GM21825 (cell line): ENCODE measurements at regions not wholly inside any gene's neighbourhood (a gene's known extent, or its start where the extent isn't known, plus 50 kb on each side); places are given as distances from the start of the nearest gene placed in this dataset.
"Not testable (repeated sequence)": the region's sequence is repeated elsewhere in the genome, so short reads cannot be mapped to it uniquely, and the experiment has no call there.

Source experiments
- ATAC-seq: cut with Tn5 transposase; IDR thresholded peaks from one replicate; pipeline ENCODE4 v1.9.1; 2021; ENCODE audit warnings: mild to moderate bottlenecking, moderate library complexity; ENCODE audit not compliant: unreplicated experiment

GRCh38 chr1:213523781-213524398 is 463.9 kb upstream of the PROX1 start:
- no peak for ATAC-seq

GRCh38 chr1:213526306-213526705 is 461.5 kb upstream of the PROX1 start:
- no peak for ATAC-seq

GRCh38 chr1:213530611-213531320 is 457.0 kb upstream of the PROX1 start:
- ATAC-seq = no peak

GRCh38 chr1:213531369-213532310 is 456.1 kb upstream of the PROX1 start:
- no peak for ATAC-seq

- ATAC-seq = no peak
Observed at GRCh38 chr1:213533125-213533524, 454.6 kb upstream of the PROX1 start.

GRCh38 chr1:213535679-213536078 is 452.1 kb upstream of the PROX1 start:
- no peak for ATAC-seq

- no peak for ATAC-seq
Observed at GRCh38 chr1:213538251-213538650, 449.5 kb upstream of the PROX1 start.

- no peak for ATAC-seq
Observed at GRCh38 chr1:213539464-213539863, 448.3 kb upstream of the PROX1 start.

- no peak for ATAC-seq
Observed at GRCh38 chr1:213541641-213542040, 446.1 kb upstream of the PROX1 start.

- ATAC-seq = not testable (repeated sequence)
Observed at GRCh38 chr1:213545181-213545580, 442.6 kb upstream of the PROX1 start.

GRCh38 chr1:213549982-213550381 is 437.8 kb upstream of the PROX1 start:
- no peak for ATAC-seq

GRCh38 chr1:213550804-213551203 is 437.0 kb upstream of the PROX1 start:
- no peak for ATAC-seq

- ATAC-seq = no peak
Observed at GRCh38 chr1:213552045-213552444, 435.7 kb upstream of the PROX1 start.

GRCh38 chr1:213560226-213560625 is 427.5 kb upstream of the PROX1 start:
- no peak for ATAC-seq

GRCh38 chr1:213561870-213562269 is 425.9 kb upstream of the PROX1 start:
- ATAC-seq = no peak

GRCh38 chr1:213564215-213564659 is 423.5 kb upstream of the PROX1 start:
- ATAC-seq = no peak

- ATAC-seq = no peak
Observed at GRCh38 chr1:213568929-213569815, 418.6 kb upstream of the PROX1 start.

- ATAC-seq = no peak
Observed at GRCh38 chr1:213569816-213570150, 418.0 kb upstream of the PROX1 start.

- ATAC-seq = no peak
Observed at GRCh38 chr1:213570487-213570886, 417.3 kb upstream of the PROX1 start.

- ATAC-seq = no peak
Observed at GRCh38 chr1:213571419-213571818, 416.4 kb upstream of the PROX1 start.

- ATAC-seq = no peak
Observed at GRCh38 chr1:213571843-213572242, 415.9 kb upstream of the PROX1 start.
